Stomach (tissue), 4 donors: ENCODE measurements at regions not wholly inside any gene's neighbourhood (a gene's known extent, or its start where the extent isn't known, plus 50 kb on each side); places are given as distances from the start of the nearest gene placed in this dataset.

Source experiments
- POLR2AphosphoS5 ChIP-seq, 3 donors: sonication (generic); formaldehyde crosslinking; IDR thresholded peaks; one replicate each; pipeline ENCODE4 v1.6.1; 2016; ENCODE audit warnings: antibody characterized with exemption in 3 of 3
- TF ChIP-seq, protein P1 (sequence below), 7 experiments: fragments of 450-650 bp in 4 of 7; fragments of 200-600 bp in 3 of 7; sonication (generic) in 3 of 7; IDR thresholded peaks; one replicate each; pipeline ENCODE4 v1.5.1; 2016 to 2019; ENCODE audit warnings: antibody characterized with exemption in 7 of 7, control low read depth in 2 of 7, mild to moderate bottlenecking in 1 of 7

DNA sequence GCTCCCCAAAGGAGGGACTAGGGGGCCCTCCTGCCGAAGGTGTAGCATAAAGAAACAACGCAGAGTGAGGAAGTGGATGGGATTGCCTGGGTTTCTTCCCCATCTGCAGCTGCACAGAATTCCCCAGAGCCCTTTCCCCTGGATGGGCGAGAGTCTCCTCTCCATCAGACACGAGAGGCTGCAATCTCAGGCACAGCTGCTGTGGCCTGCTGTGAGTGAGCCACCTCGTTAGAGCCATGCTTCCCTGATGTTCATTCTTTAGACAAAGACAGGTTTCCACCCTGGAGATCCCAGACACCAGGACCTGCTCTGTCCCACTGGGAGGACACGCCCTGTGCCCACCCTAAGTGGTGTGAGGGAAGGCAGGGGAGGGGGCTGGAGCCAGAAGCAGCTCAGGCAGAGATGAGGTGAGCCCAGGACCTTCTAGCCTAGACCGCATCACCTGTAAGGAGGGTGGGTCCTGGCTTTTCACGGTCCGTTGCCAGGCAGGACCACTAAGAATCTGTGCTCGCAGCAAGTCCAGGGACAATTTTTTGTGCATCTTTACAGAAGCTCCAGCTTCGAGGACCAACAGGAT, 268.6 kb upstream of the TCERG1L start:
- TF ChIP-seq, protein P1, sequence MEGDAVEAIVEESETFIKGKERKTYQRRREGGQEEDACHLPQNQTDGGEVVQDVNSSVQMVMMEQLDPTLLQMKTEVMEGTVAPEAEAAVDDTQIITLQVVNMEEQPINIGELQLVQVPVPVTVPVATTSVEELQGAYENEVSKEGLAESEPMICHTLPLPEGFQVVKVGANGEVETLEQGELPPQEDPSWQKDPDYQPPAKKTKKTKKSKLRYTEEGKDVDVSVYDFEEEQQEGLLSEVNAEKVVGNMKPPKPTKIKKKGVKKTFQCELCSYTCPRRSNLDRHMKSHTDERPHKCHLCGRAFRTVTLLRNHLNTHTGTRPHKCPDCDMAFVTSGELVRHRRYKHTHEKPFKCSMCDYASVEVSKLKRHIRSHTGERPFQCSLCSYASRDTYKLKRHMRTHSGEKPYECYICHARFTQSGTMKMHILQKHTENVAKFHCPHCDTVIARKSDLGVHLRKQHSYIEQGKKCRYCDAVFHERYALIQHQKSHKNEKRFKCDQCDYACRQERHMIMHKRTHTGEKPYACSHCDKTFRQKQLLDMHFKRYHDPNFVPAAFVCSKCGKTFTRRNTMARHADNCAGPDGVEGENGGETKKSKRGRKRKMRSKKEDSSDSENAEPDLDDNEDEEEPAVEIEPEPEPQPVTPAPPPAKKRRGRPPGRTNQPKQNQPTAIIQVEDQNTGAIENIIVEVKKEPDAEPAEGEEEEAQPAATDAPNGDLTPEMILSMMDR (IDR thresholded peaks at IDR 0.05) = no peak
- no peak for TF ChIP-seq POLR2AphosphoS5 (IDR thresholded peaks at IDR 0.05)
